C4-2B (cell line): ENCODE measurements at regions not wholly inside any gene's neighbourhood (a gene's known extent, or its start where the extent isn't known, plus 50 kb on each side); places are given as distances from the start of the nearest gene placed in this dataset.

Source experiments
- H3K27ac ChIP-seq: fragments of 450-650 bp; 2 replicates; pipeline ENCODE4 v1.5.1; 2017
- ZFX ChIP-seq: fragments of 450-650 bp; IDR thresholded peaks from 2 replicates; pipeline ENCODE4 v1.6.1; 2017
- TF ChIP-seq, protein P1 (sequence below): fragments of 450-650 bp; conservative IDR thresholded peaks from 2 replicates; pipeline ENCODE4 v1.5.1; 2017; ENCODE audit warnings: mild to moderate bottlenecking

DNA sequence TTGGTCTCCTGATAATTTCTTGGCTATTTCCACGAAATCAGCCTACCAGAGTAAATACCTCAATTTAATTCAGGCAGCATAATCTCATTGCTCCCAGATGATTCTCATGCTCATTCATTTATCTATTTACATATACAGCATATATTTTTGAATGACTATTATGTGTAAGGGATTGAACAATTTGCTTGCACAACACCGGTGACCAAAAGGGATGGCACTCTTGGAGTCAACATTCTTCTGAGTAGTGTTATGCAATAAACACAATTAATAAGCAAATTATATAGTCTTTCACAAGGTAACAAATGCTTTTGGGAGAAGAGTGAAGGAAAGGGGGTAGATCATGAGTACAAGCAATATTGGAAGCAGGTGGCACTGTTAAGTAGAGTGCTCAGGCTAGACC lies 1015.3 kb downstream of the ARAP2 start:
- no peak overlapping the region for H3K27ac ChIP-seq
- TF ChIP-seq, protein P1, sequence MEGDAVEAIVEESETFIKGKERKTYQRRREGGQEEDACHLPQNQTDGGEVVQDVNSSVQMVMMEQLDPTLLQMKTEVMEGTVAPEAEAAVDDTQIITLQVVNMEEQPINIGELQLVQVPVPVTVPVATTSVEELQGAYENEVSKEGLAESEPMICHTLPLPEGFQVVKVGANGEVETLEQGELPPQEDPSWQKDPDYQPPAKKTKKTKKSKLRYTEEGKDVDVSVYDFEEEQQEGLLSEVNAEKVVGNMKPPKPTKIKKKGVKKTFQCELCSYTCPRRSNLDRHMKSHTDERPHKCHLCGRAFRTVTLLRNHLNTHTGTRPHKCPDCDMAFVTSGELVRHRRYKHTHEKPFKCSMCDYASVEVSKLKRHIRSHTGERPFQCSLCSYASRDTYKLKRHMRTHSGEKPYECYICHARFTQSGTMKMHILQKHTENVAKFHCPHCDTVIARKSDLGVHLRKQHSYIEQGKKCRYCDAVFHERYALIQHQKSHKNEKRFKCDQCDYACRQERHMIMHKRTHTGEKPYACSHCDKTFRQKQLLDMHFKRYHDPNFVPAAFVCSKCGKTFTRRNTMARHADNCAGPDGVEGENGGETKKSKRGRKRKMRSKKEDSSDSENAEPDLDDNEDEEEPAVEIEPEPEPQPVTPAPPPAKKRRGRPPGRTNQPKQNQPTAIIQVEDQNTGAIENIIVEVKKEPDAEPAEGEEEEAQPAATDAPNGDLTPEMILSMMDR = no peak
- no peak for TF ChIP-seq ZFX

DNA sequence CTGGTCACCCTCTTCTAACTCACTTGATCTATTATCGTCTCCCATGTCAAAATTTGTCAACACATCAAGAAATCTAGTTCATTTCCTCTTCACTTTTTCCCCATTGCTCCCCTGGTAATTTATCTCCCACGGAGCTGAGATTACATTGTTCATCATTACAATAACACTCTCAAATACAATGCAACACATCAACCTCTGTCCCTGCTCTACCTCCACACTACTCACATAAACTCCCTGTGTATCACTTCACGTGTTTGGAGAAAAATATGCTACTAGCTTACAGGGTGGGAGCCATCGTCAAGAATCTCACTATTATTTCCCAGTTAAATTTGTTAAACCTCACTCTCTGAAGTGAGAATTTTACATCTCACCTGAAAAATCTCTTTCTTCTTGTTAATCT lies 1006.4 kb downstream of the ARAP2 start:
- H3K27ac ChIP-seq = no peak overlapping the region
- no peak for TF ChIP-seq ZFX
- TF ChIP-seq, protein P1 = no peak

GRCh38 chr4:35238793-35239192 lies 1005.5 kb downstream of the ARAP2 start:
- H3K27ac ChIP-seq = no peak overlapping the region
- no peak for TF ChIP-seq ZFX
- TF ChIP-seq, protein P1 = no peak

DNA sequence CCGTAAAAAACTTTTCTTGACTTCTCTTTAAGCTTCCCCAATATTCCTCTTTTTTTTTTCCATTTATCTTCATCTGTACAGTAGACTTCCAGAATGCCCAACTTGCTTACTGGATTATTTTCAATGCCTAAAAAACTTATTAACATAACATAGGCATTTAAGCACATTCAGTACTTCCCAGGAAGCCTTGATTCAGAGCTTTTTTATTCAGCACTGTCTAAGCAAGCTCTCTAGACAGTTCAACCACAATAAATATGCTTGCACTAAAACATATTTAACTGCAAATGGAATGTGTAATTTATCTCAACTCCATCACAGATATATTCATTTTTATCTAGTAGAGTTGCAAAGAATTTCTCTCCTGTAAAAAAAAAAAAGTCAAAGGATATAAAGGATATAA lies 997.8 kb downstream of the ARAP2 start:
- no peak overlapping the region for H3K27ac ChIP-seq
- TF ChIP-seq ZFX = no peak
- TF ChIP-seq, protein P1 = no peak

DNA sequence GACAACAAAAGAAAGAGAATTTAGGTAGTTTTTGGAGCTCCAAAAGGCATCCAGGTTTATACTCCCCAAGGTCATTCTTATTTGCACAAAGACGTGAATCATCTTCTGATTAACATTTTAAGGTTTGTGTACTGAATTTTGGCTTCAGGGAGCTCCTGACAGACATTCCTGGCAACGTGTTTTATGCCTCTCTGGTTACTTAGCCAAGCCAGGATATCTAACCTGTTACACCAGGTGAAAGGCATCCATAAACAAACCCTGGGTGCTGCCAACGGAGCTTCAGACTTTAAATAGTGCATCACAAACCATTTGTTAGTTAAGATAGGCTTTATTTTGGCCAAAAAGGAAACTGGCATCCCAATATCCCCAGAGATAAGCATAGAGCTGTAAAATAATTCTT lies 997.3 kb downstream of the ARAP2 start:
- no peak overlapping the region for H3K27ac ChIP-seq
- no peak for TF ChIP-seq ZFX
- TF ChIP-seq, protein P1 = no peak

DNA sequence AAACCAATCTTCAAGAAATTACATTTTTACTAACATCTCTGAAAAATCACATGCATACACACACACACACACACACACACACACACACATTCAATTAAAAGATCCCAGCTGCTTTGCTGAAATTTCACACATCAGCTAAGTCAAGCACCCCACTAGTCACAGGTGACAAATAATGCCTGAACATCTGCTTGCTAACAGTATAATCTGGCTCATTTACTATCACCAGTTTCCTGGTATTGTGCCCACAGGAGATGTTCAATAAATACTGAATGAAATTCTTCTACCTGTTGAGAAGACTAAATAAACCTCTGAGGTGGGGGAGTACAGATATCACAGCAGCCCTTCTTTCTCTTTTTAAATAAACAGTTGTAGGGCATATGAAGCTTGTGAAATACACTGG lies 994.0 kb downstream of the ARAP2 start:
- H3K27ac ChIP-seq = no peak overlapping the region
- TF ChIP-seq, protein P1 = no peak
- no peak for TF ChIP-seq ZFX

GRCh38 chr4:35250761-35251160 lies 993.6 kb downstream of the ARAP2 start:
- no peak overlapping the region for H3K27ac ChIP-seq
- TF ChIP-seq, protein P1 = no peak
- TF ChIP-seq ZFX = no peak
